Panc1 (cell line): ENCODE measurements at regions not wholly inside any gene's neighbourhood (a gene's known extent, or its start where the extent isn't known, plus 50 kb on each side); places are given as distances from the start of the nearest gene placed in this dataset.

Experiments used
- REST ChIP-seq, 2 experiments: IDR thresholded peaks; 2 replicates each; pipeline ENCODE4 v1.6.1; 2011 to 2012; ENCODE audit warnings: low read depth in 2 of 2, control low read depth in 1 of 2, low read length in 1 of 2, mild to moderate bottlenecking in 1 of 2, moderate library complexity in 1 of 2; ENCODE audit not compliant: insufficient read depth in 1 of 2
- TF ChIP-seq, protein P1 (sequence below): fragments of 450-650 bp; IDR thresholded peaks from 2 replicates; pipeline ENCODE4 v1.5.1; 2017; ENCODE audit warnings: mild to moderate bottlenecking

- TF ChIP-seq, protein P1, sequence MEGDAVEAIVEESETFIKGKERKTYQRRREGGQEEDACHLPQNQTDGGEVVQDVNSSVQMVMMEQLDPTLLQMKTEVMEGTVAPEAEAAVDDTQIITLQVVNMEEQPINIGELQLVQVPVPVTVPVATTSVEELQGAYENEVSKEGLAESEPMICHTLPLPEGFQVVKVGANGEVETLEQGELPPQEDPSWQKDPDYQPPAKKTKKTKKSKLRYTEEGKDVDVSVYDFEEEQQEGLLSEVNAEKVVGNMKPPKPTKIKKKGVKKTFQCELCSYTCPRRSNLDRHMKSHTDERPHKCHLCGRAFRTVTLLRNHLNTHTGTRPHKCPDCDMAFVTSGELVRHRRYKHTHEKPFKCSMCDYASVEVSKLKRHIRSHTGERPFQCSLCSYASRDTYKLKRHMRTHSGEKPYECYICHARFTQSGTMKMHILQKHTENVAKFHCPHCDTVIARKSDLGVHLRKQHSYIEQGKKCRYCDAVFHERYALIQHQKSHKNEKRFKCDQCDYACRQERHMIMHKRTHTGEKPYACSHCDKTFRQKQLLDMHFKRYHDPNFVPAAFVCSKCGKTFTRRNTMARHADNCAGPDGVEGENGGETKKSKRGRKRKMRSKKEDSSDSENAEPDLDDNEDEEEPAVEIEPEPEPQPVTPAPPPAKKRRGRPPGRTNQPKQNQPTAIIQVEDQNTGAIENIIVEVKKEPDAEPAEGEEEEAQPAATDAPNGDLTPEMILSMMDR: no peak
- TF ChIP-seq REST (IDR thresholded peaks at IDR 0.05; ENCODE audit: insufficient read depth in 1 of 2, low read depth in 2 of 2, low read length in 1 of 2): no peak
Observed at GRCh38 chr4:99759346-99759984, 57.2 kb upstream of the DAPP1 start.
